Progenitor cell of endocrine pancreas (in vitro differentiated cells): ENCODE measurements at regions not wholly inside any gene's neighbourhood (a gene's known extent, or its start where the extent isn't known, plus 50 kb on each side); places are given as distances from the start of the nearest gene placed in this dataset.

Experiments
- DNase-seq: peaks from one replicate; pipeline ENCODE4 v3.0.0; 2021; ENCODE audit warnings: low spot score; ENCODE audit not compliant: unreplicated experiment
- H3K27ac Mint-ChIP-seq: 2 replicates; pipeline ENCODE4 v1.8.0; 2021; ENCODE audit warnings: mild to moderate bottlenecking, moderate library complexity, mixed read lengths
- H3K27me3 Mint-ChIP-seq: 2 replicates; pipeline ENCODE4 v1.8.0; 2021; ENCODE audit warnings: mixed read lengths
- H3K36me3 Mint-ChIP-seq: 2 replicates; pipeline ENCODE4 v1.8.0; 2022; ENCODE audit warnings: mixed read lengths; ENCODE audit not compliant: insufficient read depth
- H3K4me1 Mint-ChIP-seq: 2 replicates; pipeline ENCODE4 v1.8.0; 2021; ENCODE audit warnings: low read depth, mixed read lengths
- H3K4me3 Mint-ChIP-seq: 2 replicates; pipeline ENCODE4 v1.8.0; 2021; ENCODE audit warnings: low read depth, mild to moderate bottlenecking, moderate library complexity, mixed read lengths
- H3K9me3 Mint-ChIP-seq: 2 replicates; pipeline ENCODE4 v1.8.0; 2021; ENCODE audit warnings: low read depth, mixed read lengths
- TF ChIP-seq, protein P1 (sequence below): fragments of 200-600 bp; sonication (generic); IDR thresholded peaks from one replicate; pipeline ENCODE4 v1.5.0; 2021; ENCODE audit warnings: antibody characterized with exemption, mild to moderate bottlenecking; ENCODE audit not compliant: unreplicated experiment

GRCh38 chr5:15393146-15393545 lies 106.8 kb upstream of the FBXL7 start:
- Mint-ChIP-seq H3K4me3 (no peak overlapping the region), H3K9me3 (peaks cover 4% of the 10 kb centered on the region), H3K36me3 (peaks cover 1% of the 10 kb centered on the region), H3K27ac (no peak overlapping the region), H3K4me1 (no peaks in the 10 kb centered on the region), H3K27me3 (no peaks in the 10 kb centered on the region)
- TF ChIP-seq, protein P1, sequence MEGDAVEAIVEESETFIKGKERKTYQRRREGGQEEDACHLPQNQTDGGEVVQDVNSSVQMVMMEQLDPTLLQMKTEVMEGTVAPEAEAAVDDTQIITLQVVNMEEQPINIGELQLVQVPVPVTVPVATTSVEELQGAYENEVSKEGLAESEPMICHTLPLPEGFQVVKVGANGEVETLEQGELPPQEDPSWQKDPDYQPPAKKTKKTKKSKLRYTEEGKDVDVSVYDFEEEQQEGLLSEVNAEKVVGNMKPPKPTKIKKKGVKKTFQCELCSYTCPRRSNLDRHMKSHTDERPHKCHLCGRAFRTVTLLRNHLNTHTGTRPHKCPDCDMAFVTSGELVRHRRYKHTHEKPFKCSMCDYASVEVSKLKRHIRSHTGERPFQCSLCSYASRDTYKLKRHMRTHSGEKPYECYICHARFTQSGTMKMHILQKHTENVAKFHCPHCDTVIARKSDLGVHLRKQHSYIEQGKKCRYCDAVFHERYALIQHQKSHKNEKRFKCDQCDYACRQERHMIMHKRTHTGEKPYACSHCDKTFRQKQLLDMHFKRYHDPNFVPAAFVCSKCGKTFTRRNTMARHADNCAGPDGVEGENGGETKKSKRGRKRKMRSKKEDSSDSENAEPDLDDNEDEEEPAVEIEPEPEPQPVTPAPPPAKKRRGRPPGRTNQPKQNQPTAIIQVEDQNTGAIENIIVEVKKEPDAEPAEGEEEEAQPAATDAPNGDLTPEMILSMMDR, result no peak
- DNase-seq, result no peak

GRCh38 chr5:15391704-15392397 lies 108.1 kb upstream of the FBXL7 start:
- DNase-seq, result no peak
- Mint-ChIP-seq H3K9me3 (peaks cover 4% of the 10 kb centered on the region), H3K36me3 (peaks cover 1% of the 10 kb centered on the region), H3K27ac (no peak overlapping the region), H3K4me1 (no peaks in the 10 kb centered on the region), H3K27me3 (no peaks in the 10 kb centered on the region), H3K4me3 (no peak overlapping the region)
- TF ChIP-seq, protein P1, result no peak

DNA sequence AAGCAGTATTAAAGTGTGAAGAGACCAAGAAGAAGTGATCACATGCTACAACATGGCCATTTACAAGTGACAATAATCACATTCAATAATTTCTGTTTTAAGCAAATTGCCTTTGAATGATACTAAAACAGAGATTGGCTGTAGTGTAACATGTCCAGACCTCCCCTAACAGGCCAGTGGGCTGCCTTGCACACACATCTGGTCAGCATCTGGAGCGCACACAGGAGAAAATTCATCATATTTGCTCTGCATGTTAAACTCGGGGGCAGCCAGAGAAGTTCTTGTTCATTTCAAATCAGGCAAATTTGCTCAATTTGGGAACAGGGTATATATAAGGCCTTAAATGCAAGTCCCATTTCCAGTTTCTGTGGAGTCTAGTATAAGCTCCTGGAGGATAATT lies 111.1 kb upstream of the FBXL7 start:
- Mint-ChIP-seq H3K27ac (no peak overlapping the region), H3K27me3 (no peaks in the 10 kb centered on the region), H3K4me1 (no peaks in the 10 kb centered on the region)

DNA sequence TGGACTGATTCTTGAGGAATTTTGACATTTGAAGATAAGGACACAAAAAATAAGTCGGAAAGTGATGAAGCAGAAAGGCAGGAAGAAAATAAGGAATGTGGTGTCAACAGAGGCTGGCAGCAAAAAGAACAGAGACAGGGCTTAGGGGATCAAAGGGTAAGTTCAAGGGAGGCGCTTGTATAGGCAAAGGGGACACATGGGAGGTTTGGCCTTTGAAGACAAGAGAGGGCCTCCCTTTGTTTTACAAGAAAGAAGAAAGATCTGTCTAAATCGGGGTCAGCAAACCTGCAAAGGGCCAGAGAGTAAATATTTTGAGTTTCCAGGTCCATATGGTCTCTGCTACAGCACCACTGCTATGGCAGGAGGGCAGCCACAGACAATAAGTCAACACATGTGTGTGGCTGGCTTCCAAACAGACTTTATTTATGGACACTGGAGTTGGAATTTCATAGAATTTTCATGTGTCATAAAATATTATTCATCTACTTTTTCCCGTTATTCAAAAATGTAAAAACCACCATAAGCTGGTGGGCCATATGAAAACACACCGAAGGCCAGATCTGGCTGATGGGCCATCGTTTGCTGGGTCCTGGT lies 112.0 kb upstream of the FBXL7 start:
- no peaks in the 10 kb centered on the region for H3K27me3 Mint-ChIP-seq
- H3K4me1 Mint-ChIP-seq, result no peaks in the 10 kb centered on the region
- no peak for DNase-seq
- H3K27ac Mint-ChIP-seq, result no peak overlapping the region
- H3K4me3 Mint-ChIP-seq, result no peak overlapping the region
- H3K9me3 Mint-ChIP-seq, result no peaks in the 10 kb centered on the region
- TF ChIP-seq, protein P1, result no peak
- H3K36me3 Mint-ChIP-seq, result no peaks in the 10 kb centered on the region

More for the DNA sequence above, 111.1 kb upstream of the FBXL7 start:
- H3K36me3 Mint-ChIP-seq, result no peaks in the 10 kb centered on the region
- H3K9me3 Mint-ChIP-seq, result no peaks in the 10 kb centered on the region
- H3K4me3 Mint-ChIP-seq, result no peak overlapping the region
- TF ChIP-seq, protein P1, result no peak
- DNase-seq, result no peak

DNA sequence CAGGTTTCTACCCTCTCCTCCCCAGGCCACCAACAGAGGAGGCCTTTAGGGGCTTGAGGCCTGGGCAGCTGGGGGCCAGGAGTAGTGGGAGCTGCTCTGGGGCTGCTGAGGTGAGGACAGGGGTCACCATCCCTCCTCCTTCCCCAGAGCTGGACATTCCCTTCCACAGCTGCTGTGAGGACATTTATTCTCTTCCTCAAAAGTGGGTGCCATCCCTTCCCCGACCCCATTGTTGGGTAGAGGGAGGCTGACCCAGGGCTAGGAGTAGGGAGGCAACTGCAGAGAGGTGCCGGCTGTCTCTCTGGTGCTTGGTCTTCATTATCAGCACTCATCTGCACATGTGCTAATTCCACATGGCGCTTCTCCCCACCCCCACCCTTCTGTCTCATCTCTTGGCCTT lies 113.9 kb upstream of the FBXL7 start:
- H3K4me3 Mint-ChIP-seq, result no peak overlapping the region
- H3K4me1 Mint-ChIP-seq, result no peaks in the 10 kb centered on the region
- no peaks in the 10 kb centered on the region for H3K36me3 Mint-ChIP-seq
- H3K27me3 Mint-ChIP-seq, result no peaks in the 10 kb centered on the region
- H3K9me3 Mint-ChIP-seq, result no peaks in the 10 kb centered on the region
- DNase-seq, result no peak
- TF ChIP-seq, protein P1, result no peak
- no peak overlapping the region for H3K27ac Mint-ChIP-seq
